22Rv1 (cell line): ENCODE measurements at regions not wholly inside any gene's neighbourhood (a gene's known extent, or its start where the extent isn't known, plus 50 kb on each side); places are given as distances from the start of the nearest gene placed in this dataset.

Experiments used
- ZFX ChIP-seq: fragments of 450-650 bp; IDR thresholded peaks from 2 replicates; pipeline ENCODE4 v1.6.1; 2017; ENCODE audit warnings: antibody characterized with exemption, borderline replicate concordance
- TF ChIP-seq, protein P1 (sequence below): fragments of 450-650 bp; IDR thresholded peaks from 2 replicates; pipeline ENCODE4 v1.5.1; 2017; ENCODE audit warnings: mild to moderate bottlenecking

DNA sequence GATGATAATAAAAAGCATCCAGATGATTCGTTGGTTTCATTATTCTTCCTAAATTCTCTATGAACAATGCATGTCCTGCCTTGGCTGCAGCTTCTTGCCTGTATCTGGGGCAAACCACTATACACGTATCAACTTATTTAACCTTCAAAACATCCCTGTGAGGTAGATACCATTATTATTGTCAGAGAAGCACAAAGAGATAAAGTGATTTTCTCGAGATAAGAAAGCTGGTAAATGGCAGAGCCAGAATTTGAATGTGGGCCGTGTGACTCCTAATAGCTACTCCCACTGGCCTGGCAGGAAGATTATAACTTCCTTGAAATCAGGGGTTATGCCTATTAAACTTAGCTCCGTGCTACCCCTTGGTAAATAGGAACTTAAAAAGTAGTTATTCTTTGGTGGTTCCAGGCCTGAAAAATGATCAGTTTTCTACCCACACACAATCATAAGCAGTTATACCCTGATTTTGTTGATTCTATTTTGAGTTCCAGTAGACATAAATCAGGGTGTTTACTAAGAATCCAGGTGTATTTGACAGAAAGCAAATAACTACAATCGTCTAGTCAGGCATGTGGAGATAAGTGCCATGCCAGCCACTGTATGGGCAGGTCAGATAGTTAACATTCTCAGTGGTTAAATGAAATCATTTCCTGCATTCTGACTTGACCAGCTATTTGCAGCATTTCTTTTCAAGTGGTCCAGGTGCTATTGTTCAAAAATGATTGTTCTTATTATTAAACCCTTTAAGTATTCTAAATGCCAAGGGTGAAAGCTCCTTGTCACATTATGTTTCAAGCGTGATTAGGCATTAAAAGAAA, 99.2 kb upstream of the LRRN1 start:
- TF ChIP-seq, protein P1, sequence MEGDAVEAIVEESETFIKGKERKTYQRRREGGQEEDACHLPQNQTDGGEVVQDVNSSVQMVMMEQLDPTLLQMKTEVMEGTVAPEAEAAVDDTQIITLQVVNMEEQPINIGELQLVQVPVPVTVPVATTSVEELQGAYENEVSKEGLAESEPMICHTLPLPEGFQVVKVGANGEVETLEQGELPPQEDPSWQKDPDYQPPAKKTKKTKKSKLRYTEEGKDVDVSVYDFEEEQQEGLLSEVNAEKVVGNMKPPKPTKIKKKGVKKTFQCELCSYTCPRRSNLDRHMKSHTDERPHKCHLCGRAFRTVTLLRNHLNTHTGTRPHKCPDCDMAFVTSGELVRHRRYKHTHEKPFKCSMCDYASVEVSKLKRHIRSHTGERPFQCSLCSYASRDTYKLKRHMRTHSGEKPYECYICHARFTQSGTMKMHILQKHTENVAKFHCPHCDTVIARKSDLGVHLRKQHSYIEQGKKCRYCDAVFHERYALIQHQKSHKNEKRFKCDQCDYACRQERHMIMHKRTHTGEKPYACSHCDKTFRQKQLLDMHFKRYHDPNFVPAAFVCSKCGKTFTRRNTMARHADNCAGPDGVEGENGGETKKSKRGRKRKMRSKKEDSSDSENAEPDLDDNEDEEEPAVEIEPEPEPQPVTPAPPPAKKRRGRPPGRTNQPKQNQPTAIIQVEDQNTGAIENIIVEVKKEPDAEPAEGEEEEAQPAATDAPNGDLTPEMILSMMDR: no peak
- no peak for TF ChIP-seq ZFX
